Colonic mucosa (tissue), 4 donors: ENCODE measurements at regions not wholly inside any gene's neighbourhood (a gene's known extent, or its start where the extent isn't known, plus 50 kb on each side); places are given as distances from the start of the nearest gene placed in this dataset.
"Not testable (repeated sequence)": the region's sequence is repeated elsewhere in the genome, so short reads cannot be mapped to it uniquely, and the experiment has no call there.

Experiments used
- DNase-seq: peaks from one replicate; pipeline ENCODE4 v3.0.0-alpha.2; 2020
- H3K27ac ChIP-seq: fragments of 200-600 bp; one replicate; pipeline ENCODE4 v1.8.0; 2021
- H3K27me3 ChIP-seq: fragments of 200-600 bp; one replicate; pipeline ENCODE4 v1.8.0; 2021
- H3K36me3 ChIP-seq: fragments of 200-600 bp; one replicate; pipeline ENCODE4 v1.8.0; 2021
- H3K4me1 ChIP-seq: fragments of 200-600 bp; one replicate; pipeline ENCODE4 v1.8.0; 2021; ENCODE audit warnings: mild to moderate bottlenecking
- H3K4me3 ChIP-seq: fragments of 200-600 bp; one replicate; pipeline ENCODE4 v1.8.0; 2021
- H3K9ac ChIP-seq, 2 donors: one replicate each; pipeline ENCODE4 v1.7.0; 2013; ENCODE audit warnings: control low read depth in 2 of 2, low read depth in 2 of 2, low read length in 2 of 2
- H3K9me3 ChIP-seq: fragments of 200-600 bp; one replicate; pipeline ENCODE4 v1.8.0; 2021
- CTCF ChIP-seq: fragments of 200-600 bp; IDR thresholded peaks from one replicate; pipeline ENCODE4 v1.8.0; 2022; ENCODE audit warnings: antibody characterized with exemption, mild to moderate bottlenecking
- intact Hi-C: fragments of 100-400 bp; cut with DNase I; formaldehyde crosslinking; loops from one replicate; pipeline ENCODE4 v1.14.1; 2022
- donor health status: healthy.
- donor health status: DM: no; HTN: no; CAD: no.
- donor health status: DM: no; HTN: no; CAD: no.

DNA sequence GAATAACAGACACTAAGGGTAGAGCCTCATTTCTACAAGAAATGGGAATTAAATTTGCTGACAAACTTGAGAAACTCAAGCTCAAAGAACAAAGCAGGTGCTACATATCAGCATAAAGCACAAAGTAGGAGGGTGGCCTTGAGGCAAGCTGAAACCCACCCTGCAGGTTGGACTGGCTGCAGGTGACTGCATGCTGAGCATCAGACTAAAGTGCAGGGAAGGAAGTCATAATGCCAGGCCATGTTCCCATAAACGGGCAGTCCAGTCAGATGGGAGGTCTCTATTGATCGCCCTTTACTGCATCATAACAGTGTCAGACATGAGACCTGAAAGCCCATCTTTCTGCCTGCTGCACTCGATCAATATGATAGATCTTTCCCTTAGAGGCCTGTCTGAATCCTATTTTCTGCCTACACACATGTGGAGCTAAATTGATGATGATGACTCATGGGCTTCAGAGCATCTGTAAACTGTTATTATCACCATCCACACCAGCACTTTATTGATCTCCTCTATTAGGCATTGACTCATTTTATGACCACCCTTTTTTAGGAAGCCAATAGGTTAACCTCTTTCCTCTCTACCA lies 224.5 kb upstream of the DDI1 start:
- intact Hi-C loops, result no loop called here
- DNase-seq, result no peak
- no peak for TF ChIP-seq CTCF

GRCh38 chr11:103812680-103813079 lies 223.8 kb upstream of the DDI1 start:
- intact Hi-C loops, result no loop called here
- Histone ChIP-seq H3K36me3 (no peaks in the 10 kb centered on the region), H3K4me3 (no peak overlapping the region), H3K9me3 (no peaks in the 10 kb centered on the region), H3K4me1 (no peaks in the 10 kb centered on the region), H3K27ac (no peak overlapping the region), H3K9ac (no peak overlapping the region), H3K27me3 (no peaks in the 10 kb centered on the region)
- no peak for TF ChIP-seq CTCF
- no peak for DNase-seq

More for the DNA sequence above, 224.5 kb upstream of the DDI1 start:
- H3K4me3 ChIP-seq, result no peak overlapping the region
- H3K9ac ChIP-seq, result no peak overlapping the region
- H3K27ac ChIP-seq, result no peak overlapping the region
- no peaks in the 10 kb centered on the region for H3K9me3 ChIP-seq
- no peaks in the 10 kb centered on the region for H3K36me3 ChIP-seq
- H3K4me1 ChIP-seq, result no peaks in the 10 kb centered on the region
- no peaks in the 10 kb centered on the region for H3K27me3 ChIP-seq

- H3K36me3 ChIP-seq, intact Hi-C loops, H3K27me3 ChIP-seq, H3K9me3 ChIP-seq, DNase-seq, H3K27ac ChIP-seq, H3K4me1 ChIP-seq, H3K4me3 ChIP-seq, H3K9ac ChIP-seq: not testable (repeated sequence)
Observed at GRCh38 chr11:103820345-103820744, 216.1 kb upstream of the DDI1 start.

- intact Hi-C loops, result no loop called here
- no peak for DNase-seq
- no peaks in the 10 kb centered on the region for H3K27me3 ChIP-seq
- H3K9ac ChIP-seq, result no peak overlapping the region
- H3K4me3 ChIP-seq, result no peak overlapping the region
- no peaks in the 10 kb centered on the region for H3K4me1 ChIP-seq
- H3K27ac ChIP-seq, result no peak overlapping the region
- H3K36me3 ChIP-seq, result no peaks in the 10 kb centered on the region
- TF ChIP-seq CTCF, result no peak
- H3K9me3 ChIP-seq, result no peaks in the 10 kb centered on the region
Observed at GRCh38 chr11:103824116-103824515, 212.3 kb upstream of the DDI1 start.

DNA sequence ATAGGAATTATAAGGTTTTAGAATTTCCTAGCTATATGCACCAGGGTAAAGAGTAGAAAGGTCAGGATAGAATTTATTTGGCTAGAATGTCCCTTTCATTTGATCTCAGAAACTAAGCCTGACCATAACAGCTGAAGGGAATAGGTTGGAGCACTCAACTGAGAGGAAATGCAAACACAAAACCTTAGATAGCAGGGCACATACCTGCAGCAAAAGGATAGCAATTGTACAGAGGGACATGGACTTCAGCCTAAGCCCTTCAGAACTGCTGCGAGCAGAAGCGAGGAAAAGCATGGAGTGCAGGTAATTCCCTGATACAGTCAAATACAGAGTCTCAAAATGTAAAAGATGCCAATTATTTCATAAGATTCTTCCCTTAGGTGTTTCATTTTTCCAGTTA lies 211.0 kb upstream of the DDI1 start:
- no peak for TF ChIP-seq CTCF
- Histone ChIP-seq H3K27ac (no peak overlapping the region), H3K4me1 (no peaks in the 10 kb centered on the region), H3K9ac (no peak overlapping the region), H3K36me3 (no peaks in the 10 kb centered on the region), H3K9me3 (no peaks in the 10 kb centered on the region), H3K27me3 (no peaks in the 10 kb centered on the region), H3K4me3 (no peak overlapping the region)
- intact Hi-C loops, result no loop called here
- no peak for DNase-seq

GRCh38 chr11:103826856-103827255 lies 209.6 kb upstream of the DDI1 start:
- no peak for TF ChIP-seq CTCF
- Histone ChIP-seq H3K9me3 (no peaks in the 10 kb centered on the region), H3K36me3 (no peaks in the 10 kb centered on the region), H3K9ac (no peak overlapping the region), H3K27me3 (no peaks in the 10 kb centered on the region), H3K4me1 (no peaks in the 10 kb centered on the region), H3K27ac (no peak overlapping the region), H3K4me3 (no peak overlapping the region)
- no peak for DNase-seq
- intact Hi-C loops, result no loop called here
